NCI-H1092 treated with DMSO at 0.1 percent for 48 hours (cell line): ENCODE measurements at regions not wholly inside any gene's neighbourhood (a gene's known extent, or its start where the extent isn't known, plus 50 kb on each side); places are given as distances from the start of the nearest gene placed in this dataset.
"Not testable (repeated sequence)": the region's sequence is repeated elsewhere in the genome, so short reads cannot be mapped to it uniquely, and the experiment has no call there.

Experiments used
- DNase-seq: peaks from one replicate; lab custom pipeline; 2025; lab: John Stamatoyannopoulos, UW

DNA sequence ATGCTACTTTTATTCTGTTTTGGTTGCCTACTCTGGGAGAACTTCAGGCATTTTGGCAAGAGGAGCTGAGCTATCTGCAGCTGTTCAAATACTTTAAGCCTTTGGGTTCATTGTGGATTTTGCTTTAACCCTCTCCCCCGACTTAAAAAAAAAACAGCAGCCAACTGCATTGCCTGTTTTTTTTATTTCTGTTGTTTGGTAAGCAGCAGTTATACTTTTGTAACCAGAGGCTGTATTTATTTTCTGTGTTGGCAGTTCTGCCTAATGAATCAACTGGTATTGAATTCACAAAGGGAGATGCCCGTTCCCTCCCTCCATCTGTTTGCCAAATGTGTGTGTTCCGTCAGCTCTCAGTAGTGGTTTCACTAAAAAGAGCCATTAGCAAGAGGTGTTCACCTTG is 484.0 kb downstream of the UTRN start:
- DNase-seq, result peak; percentile 95

DNA sequence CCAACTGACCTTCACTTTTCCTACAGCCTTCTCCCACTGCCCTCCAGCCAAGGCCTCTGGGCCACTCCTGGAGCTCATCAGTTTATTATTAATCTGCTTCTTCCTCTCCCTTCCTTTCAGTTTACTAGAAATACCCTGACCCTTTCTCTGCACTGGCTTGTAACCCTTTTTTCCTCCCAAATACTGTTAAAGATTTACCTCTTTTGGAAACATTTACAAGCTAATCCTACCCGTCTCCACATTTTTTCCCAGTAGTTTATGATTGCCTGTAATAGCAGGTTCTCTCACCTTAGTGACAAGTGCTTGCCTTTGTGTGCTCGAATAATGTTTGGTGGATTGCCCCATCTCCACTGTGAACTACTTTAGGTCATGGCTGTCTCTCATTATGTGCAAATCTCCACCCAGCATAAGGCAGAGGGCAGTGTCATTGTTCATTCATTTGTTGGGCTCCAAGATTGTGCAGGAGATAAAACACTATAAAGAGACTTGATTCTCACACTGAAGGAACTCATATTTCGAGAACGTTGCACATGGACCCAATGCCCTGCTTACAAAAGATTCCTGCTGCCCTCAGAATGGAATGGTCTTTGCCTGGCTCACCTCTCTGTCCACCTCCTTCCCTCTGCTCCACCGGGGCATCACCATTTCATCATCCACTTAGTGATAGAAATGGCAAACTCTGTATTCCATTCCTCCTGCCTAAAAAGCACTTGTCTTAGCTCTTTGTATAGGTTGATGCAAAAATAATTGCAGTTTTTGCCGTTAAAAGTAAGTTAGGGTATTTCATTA is 491.1 kb downstream of the UTRN start:
- DNase-seq, result no peak

DNA sequence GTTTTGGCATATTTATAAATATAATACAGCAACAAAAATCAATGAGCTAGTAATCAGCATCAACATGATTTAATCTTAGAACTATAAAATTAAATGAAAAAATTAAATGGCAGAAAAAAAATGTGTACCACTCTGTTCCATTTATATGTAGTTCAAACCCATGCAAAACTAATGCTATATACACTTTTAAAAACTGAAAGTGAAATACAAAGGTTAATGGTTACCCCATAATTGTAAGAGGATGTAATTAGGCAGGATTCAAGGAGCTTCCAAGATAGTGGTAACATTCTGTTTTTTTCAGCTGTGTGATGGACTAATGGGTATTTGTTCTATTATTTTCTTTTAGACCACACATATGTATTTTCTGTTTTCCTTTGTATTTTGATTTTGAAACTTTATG is 492.1 kb downstream of the UTRN start:
- no peak for DNase-seq

DNA sequence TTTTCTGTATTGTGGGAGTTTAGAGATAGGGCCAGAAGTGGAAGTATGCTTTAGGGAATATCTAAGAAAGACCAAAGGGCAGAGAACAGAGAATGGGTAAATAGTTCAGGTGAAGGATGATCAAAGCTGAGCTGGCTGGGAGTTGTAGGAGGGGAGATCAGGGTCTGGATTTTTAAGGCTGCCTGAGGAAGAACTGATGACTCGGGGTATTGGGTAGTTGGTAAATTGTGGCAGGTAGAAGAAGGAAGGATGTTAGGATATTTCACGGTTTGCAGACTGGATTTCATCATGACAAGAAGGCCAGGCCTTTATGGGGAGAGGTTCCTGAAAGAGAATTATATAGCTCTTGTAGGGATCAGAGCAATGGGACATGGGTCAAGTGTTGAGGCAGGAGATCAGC is 492.9 kb downstream of the UTRN start:
- DNase-seq, result no peak

DNA sequence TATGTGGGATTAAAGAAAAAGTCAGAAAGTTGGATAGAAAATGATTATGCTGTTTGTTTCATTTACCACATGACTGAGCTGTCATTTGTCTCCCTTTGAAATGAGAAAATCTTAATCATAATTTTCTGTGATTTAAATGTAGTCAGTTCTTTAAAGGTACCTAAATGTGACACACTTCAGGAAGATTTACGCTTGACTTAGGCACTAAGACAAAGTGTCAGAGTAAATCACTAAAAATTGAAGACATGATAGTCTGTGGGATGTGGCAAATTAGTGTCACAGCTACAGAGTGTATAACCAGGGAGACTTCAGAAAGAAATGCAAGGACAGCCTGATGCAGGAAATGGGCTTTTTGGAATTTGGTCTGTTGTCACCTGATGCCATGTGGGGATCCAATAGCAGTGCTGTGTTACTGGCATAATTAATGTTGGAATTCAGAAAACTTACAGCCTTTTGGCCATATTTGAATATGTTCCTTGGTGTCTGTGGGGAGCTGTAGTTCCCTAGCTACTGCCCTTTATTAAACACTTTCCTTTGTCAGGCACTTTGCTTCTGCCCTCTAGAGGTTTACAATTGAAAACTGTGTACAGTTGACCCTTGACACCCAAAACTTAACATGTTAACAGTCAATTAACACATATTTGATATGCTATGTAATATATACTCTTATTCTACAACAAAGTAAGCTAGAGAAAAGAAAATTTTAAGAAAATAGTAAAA is 493.8 kb downstream of the UTRN start:
- no peak for DNase-seq

DNA sequence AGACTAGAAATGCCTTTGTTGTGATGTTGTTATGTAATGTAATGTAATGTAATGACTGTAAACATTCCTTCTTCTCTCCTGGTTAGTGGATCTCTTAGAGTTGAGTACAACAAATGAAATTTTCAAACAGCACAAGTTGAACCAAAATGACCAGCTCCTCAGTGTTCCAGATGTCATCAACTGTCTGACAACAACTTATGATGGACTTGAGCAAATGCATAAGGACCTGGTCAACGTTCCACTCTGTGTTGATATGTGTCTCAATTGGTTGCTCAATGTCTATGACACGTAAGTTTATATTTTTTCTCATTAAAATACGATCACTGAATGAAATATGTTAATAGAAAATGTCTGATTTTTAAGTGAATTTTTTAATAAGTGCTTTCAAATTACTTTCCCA is 496.7 kb downstream of the UTRN start:
- DNase-seq, result no peak

DNA sequence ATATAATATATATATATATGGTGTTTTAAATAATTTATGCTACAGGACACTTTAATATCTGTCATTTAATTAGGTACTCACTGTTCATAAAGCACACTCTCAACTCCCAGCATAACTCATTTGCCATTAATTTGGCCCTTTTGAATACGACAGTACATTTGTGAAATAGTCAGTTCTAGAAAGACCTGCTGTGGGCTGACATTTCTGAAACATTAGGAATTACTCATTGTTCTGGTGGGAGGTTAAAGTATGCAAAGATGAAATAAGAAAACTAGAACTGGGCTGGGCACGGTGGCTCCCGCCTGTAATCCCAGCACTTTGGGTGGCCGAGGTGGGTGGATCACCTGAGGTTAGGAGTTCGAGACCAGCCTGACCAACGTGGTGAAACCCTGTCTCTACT is 497.5 kb downstream of the UTRN start:
- no peak for DNase-seq

DNA sequence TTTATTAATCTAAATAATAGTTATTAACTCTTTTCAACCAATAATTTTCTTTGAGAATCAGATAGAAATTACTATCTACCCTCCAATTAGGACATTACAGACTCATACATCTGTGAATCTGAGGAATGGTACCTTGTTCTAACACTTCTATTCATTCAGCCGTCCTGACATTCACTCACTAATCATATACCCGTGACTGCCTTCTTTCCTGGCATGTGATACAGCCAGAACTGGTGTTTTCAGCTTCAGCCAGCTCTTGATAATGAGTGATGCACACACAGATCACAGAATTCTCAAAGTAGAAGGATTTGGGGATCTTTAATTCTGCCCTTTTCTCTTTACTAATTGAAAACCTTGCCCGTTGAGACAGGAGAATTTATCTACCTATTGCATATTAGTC is 499.9 kb downstream of the UTRN start:
- no peak for DNase-seq

DNA sequence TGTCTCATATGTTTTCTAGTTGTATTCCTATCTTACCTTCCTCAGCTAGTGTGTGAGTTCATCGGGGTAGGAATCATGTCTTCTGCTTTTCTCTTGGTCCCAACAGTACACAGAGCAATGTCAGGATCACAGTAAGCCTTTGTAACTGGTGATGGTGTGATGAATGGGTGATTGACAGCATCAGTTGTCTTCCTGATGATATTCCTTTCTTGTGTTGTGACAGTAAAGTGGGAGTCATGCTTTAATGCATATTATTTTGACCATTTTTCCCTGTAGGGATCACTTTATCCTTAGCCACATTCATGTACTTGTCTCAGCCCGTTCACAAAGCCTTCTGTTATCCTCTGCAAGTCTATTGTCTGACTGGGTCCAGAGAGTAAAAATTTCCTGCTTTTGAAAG is 501.7 kb downstream of the UTRN start:
- no peak for DNase-seq

DNA sequence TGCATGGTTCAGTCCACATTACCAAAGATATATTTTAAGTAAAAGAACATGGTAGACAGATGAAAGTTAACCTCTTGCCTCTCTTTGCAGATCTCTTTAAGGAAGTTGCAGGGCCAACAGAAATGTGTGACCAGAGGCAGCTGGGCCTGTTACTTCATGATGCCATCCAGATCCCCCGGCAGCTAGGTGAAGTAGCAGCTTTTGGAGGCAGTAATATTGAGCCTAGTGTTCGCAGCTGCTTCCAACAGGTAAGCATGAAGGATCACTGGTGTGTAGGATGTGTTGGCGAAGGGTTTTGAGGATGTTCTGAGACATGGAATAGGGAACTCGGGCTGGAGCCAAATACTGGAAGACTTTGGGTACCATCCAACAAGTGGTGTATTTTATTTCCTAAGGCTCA is 508.6 kb downstream of the UTRN start:
- no peak for DNase-seq

DNA sequence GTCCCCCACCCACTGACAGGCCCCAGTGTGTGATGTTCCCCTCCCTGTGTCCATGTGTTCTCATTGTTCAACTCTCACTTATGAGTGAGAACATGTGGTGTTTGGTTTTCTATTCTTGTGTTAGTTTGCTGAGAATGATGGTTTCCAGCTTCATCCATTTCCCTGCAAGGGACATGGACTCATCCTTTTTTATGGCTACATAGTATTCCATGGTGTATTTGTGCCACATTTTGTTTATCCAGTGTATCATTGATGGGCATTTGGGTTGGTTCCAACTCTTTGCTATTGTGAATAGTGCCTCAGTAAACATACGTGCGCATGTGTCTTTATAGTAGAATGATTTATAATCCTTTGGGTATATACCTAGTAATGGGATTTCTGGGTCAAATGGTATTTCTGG is 509.9 kb downstream of the UTRN start:
- not testable (repeated sequence) for DNase-seq

DNA sequence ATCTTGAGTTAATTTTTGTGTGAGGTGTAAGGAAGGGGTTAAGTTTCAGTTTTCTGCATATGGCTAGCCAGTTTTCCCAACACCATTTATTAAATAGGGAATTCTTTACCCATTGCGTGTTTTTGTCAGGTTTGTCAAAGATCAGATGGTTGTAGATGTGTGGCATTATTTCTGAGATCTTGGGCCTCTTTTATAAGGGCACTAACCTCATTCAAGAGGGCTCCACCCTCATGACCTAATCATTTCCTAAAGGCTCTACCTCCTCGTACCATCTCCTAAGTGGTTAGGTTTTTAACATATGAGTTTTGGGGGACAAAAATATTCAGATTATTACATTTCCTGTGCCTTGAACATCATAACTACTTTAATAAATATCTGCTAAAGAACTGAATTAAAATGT is 510.9 kb downstream of the UTRN start:
- no peak for DNase-seq

DNA sequence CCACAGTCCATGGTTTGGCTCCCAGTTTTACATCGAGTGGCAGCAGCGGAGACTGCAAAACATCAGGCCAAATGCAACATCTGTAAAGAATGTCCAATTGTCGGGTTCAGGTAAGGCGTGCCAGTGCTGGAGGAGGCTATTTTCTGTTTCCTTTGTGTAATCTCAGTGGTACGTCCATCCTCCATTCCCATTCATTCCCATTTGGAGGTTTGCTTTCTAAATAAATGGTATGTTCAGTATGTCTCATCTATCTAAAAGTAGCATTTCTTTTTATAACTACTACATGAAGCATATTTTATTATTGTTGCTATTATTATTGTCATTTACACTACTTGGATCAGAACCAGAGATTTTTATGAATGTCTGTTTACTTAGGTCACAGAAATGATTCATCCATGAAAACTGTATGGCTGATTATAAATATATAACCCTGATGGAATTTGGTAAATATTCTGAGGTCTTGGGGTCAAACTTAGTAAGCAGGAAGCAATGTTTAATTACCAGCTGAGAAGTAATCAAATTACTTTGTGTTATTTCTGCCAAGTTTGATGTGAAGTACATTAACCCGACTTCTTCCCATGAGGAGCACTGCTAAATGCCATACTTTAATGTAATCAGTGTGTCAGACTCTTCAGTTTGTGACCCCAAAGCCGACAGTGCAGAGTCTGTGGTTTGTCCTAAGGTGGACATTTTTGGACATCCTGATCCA is 512.9 kb downstream of the UTRN start:
- DNase-seq, result no peak

DNA sequence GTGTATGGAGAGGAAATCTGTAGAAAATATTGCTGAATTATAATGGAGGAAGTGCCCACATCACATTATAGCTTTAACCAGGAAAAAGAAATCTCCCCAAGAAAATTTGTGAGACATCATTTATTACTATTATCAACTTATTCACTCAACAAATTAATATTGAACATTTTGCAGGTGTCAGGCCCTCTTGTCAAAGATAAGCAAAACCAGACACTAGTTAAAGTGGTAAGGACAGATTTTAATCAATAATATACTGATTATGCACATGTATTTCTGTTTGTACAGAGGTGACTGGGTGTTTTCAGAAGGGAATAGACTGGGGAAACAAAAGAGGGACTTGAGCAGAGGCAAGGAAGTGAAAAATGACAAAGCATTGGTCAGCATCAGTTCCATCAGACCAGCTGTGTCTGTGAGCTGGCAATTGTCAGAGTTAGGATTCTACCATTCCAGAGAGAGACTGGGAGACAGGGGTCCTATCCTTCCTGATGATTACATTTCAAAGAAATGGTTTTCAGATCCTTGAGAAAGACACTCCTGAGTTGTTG is 519.2 kb downstream of the UTRN start:
- no peak for DNase-seq

DNA sequence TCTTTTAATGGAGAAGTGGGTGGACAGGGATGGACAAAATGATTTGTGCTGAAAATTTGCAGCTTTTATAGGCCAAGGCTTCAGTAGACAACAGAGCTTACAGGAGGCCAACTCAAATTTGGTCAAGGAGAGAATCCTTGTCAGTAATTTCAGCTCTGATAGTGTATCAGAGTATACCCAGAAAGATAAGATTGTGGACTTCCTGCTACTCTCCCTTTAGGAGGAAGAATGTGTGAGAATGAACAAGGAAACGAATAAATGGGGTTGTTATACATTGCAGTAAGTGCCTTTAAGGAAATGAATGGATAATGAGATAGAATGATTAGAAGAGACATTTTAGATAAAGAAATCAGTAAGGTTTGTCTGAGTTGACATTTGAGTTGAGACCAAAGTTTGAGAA is 519.9 kb downstream of the UTRN start:
- DNase-seq, result no peak

DNA sequence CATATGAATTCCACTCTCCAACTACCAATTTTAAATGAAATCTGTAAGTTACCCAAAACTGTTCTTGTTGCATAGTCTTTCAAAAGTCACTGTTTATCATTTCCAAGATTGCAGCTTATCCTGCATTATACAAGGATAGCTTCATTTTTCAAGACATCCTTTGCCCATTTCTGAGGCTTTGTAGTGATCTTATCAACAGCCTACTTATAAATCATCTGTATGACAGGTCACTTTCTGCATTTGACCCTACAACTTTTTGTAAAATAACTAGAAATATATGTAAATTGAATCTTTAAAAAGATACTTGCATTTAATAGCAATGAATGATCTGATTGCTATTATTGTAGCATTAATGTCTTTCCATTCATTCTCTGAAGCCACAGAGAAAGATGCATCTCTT is 521.1 kb downstream of the UTRN start:
- no peak for DNase-seq

DNA sequence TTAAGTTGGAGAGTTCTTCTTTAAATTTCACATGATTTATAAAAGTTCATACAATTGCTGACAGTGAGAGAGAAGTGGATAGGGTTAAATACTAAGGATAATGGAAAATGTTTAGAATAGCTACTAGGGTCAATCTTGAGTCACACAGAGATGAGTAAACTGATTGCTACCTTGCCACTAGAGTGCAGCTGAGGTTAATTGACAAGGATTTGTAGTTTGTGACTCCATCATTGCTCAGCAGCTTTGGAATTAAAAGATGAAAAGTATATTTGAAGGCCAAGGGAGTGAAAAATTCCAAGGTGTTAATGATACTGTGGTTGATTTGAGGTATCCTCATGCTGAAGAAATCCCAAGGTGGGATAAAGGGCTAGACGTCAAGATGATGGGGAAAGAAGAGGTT is 524.0 kb downstream of the UTRN start:
- DNase-seq, result no peak

DNA sequence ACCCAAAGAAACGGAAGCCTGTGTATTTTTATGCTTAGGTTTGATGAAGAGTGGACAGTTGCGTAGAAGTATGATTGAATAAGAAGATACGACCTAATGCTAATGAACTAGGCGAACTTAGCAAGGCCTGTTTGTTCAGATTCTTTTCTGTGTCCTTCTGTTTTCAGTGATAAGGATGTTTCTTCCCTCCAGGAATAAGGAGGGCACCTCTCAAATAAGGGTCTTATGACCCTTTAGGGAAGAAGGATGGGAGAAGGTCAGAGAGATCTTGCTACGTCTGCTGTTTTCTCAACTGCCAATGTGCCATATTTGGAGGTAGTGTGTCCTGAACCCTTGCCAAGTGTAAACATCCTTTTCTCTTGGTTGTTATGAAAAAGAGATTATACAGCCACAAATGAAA is 524.8 kb downstream of the UTRN start:
- DNase-seq, result no peak

DNA sequence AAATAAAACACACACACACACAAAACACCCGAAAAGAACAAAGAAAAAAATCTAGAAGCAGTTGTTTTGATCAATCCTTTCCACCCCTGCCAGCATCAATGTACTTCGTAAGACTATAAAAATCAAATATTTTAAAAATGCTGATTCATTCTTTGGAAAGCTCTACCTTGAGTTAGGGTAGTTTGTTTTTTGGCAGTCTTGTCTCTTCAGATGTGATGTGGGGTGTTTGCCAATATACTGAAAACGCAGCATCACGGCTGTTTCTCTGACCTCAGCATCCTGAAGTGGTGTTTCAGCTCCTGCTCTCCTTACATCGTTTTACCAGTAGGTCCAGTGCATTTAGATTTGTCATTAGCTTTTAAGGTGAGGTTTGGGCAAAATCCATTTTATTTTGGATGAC is 526.0 kb downstream of the UTRN start:
- DNase-seq, result peak; percentile 4

DNA sequence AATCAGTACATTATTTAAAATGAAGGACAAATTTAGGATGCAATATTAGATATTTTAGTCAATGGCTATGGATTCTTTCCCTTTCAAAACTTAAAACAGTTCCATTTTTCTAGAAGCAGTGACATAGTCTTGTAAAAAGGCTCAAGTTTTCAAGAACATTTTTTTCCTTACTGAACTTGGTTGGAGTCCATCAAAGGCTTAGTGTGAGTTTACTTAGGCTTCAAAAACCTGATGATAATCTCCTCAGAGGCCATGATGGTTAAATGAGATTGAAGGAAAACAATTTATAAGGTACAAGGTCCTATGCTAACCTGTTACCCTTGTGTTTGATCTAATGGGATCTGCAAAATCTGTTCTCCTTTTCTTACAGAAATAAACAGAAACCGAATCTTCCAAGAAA is 531.8 kb downstream of the UTRN start:
- DNase-seq, result no peak

DNA sequence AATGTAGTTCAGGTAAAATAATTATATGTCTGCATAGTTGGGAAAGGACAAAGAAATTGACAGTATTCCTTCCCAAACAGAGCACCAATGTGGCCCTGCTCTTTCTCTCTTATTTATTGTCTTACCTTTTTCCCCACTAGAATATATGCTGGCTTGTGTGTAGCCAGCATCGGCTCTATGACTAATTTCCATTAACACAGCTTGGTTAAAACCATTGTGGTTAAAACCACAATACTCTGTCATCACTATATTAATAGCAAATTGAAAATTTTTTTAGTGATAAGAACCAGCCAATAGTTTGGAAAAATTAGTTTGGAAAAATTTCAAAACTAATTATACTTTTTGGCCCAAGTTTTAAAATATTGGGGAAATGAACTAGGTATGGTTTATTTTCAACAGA is 535.1 kb downstream of the UTRN start:
- no peak for DNase-seq

DNA sequence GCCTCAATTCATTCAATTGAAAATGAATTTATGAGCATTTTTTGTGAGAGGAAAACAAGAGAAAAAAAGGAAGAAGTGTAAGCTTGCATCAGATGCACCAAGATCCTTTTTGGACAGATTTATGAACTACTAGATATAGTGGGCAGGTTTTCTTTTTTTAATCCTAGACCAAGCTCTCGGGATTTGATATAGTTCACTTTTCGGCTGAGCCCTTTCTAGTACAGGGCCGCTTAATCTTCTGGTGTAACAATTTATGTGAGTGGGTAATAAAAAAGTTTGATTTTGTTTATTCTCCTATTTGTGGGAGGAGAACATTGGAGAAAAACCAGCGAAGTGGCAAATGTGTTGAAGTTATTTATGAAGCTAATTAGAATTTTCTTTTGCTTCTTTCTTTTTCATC is 538.0 kb downstream of the UTRN start:
- no peak for DNase-seq

DNA sequence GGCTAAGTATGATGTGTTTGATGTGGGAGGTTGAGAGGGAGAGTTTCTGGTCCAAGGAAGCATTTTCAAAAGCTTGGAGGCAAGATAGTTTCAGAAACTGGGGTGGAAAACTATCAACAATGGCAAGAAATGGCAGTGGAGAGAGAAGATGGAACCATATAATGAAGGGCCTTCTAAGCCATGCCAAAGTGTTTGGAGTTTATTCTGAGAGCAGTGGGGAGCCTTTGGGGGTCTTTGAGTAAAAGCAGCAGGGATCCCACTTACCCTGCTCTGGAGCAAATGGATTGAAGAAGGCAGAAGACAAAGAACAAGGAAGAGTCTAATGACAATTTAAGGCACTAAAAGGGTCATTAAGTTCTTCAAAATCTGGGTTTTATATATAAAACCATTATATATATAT is 538.9 kb downstream of the UTRN start:
- DNase-seq, result no peak
